ENCODE measurements at regions not wholly inside any gene's neighbourhood (a gene's known extent, or its start where the extent isn't known, plus 50 kb on each side); places are given as distances from the start of the nearest gene placed in this dataset.

DNA sequence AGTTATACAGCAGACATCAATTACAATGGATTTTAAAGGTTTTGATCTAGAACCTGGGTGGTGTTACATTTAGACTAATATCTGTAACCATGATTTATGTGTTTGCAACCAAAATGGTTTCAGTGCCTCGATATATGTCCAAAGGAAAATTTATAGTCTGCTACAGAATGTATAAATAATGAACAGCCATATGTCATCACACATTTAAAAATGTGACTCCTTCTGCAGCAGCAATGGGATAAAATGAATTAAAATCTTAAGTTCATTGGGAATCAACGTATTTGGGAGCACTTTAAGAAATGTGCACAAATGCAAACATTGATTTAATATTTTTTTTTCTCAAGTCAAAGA lies 610.2 kb downstream of the TMEM114 start:
- Mint-ChIP-seq H3K27ac (ENCODE audit: unreplicated experiment) (no peak overlapping the region), H3K27me3 (ENCODE audit: low read depth) (peaks cover 26% of the 10 kb centered on the region), H3K36me3 (ENCODE audit: low read depth) (no peaks in the 10 kb centered on the region), H3K4me3 (no peak overlapping the region), H3K9me3 (no peaks in the 10 kb centered on the region), H3K4me1 (no peaks in the 10 kb centered on the region)
- no peak for DNase-seq (ENCODE audit: low read depth, low spot score)
- TF ChIP-seq CTCF (conservative IDR thresholded peaks at IDR 0.05) = no peak

DNA sequence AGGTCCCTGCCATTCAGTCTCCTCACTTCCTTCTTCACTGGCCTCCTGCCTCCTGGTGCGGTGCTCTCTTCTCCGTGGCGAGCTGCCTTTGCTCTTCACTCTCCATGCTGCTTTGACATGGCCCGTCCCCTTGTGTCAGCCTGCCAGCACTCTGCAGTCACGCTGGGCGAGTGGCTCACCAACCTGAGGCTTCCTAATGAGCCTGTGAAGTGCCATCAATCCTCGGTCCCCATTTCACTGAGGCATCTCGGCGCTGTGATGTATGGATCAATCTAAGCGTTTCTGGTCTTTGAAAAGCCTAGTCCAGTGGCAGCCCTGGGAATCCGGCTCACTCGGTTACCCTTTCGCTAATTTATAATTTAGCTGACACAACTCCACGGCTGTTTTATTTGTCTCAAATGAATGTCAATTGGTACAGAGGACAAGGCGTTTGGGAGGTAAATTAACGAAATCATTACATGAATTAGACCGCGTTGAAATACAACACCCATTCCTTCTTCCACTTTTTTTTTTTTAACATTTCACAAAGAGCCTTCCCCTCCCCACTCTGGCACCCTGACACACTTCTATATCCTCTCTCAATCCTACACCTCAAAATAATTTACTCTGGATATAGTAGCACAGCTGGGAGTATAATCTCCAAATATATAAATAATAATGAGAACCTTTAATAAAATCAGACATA lies 610.7 kb downstream of the TMEM114 start:
- TF ChIP-seq CTCF (conservative IDR thresholded peaks at IDR 0.05) = no peak
- H3K27ac Mint-ChIP-seq (ENCODE audit: unreplicated experiment) = no peak overlapping the region
- DNase-seq (ENCODE audit: low read depth, low spot score) = no peak

DNA sequence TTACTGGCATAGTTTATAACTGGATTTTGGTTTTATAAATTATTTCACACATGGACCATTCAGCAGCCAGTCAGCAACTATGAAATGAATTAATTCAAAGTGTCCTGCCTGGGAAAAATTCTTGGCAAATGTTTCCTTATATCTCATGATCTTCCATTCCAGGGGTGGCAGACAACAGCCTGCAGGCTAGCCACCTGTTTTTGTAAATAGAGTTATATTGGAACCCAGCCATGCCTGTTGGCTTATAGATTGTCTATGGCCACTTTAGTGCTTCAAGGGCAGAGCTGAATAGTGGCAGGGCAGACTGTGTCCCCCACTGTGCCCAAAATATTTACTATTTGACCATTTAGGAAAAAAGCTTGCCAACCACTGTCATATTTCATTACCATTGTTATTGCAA lies 613.7 kb downstream of the TMEM114 start:
- H3K4me1 Mint-ChIP-seq = no peaks in the 10 kb centered on the region

More for the DNA sequence above, 610.7 kb downstream of the TMEM114 start:
- Mint-ChIP-seq H3K4me1 (no peaks in the 10 kb centered on the region), H3K36me3 (ENCODE audit: low read depth) (no peaks in the 10 kb centered on the region), H3K27me3 (ENCODE audit: low read depth) (peaks cover 22% of the 10 kb centered on the region), H3K4me3 (no peak overlapping the region), H3K9me3 (no peaks in the 10 kb centered on the region)

DNA sequence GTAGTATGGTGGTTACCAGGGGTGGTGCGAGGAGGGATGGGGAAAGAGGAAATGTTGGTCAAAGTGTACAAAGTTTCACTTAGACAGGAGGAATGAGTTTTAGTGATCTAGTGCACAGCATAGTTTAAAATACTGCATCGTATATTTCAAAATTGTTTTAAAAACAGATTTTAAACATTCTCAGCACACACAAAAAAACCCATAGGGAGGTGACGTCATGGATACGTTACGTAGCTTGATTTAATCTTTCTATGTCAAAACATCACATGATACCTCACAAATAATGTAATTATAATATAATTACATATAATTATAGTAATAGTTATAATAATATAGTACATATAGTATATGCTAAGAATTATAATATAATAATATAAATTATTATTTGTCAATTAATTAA lies 614.2 kb downstream of the TMEM114 start:
- DNase-seq (ENCODE audit: low read depth, low spot score) = no peak
- Mint-ChIP-seq H3K27ac (ENCODE audit: unreplicated experiment) (no peak overlapping the region), H3K4me1 (no peaks in the 10 kb centered on the region), H3K36me3 (ENCODE audit: low read depth) (no peaks in the 10 kb centered on the region), H3K27me3 (ENCODE audit: low read depth) (peaks cover 15% of the 10 kb centered on the region), H3K9me3 (no peaks in the 10 kb centered on the region), H3K4me3 (no peak overlapping the region)
- TF ChIP-seq CTCF (conservative IDR thresholded peaks at IDR 0.05) = no peak

More for the DNA sequence above, 613.7 kb downstream of the TMEM114 start:
- H3K36me3 Mint-ChIP-seq (ENCODE audit: low read depth) = no peaks in the 10 kb centered on the region
- TF ChIP-seq CTCF (conservative IDR thresholded peaks at IDR 0.05) = no peak
- no peak for DNase-seq (ENCODE audit: low read depth, low spot score)
- H3K9me3 Mint-ChIP-seq = no peaks in the 10 kb centered on the region
- peaks cover 19% of the 10 kb centered on the region for H3K27me3 Mint-ChIP-seq (ENCODE audit: low read depth)
- no peak overlapping the region for H3K4me3 Mint-ChIP-seq
- no peak overlapping the region for H3K27ac Mint-ChIP-seq (ENCODE audit: unreplicated experiment)

- Mint-ChIP-seq H3K36me3 (ENCODE audit: low read depth) (no peaks in the 10 kb centered on the region), H3K27ac (ENCODE audit: unreplicated experiment) (no peak overlapping the region), H3K4me1 (no peaks in the 10 kb centered on the region), H3K27me3 (ENCODE audit: low read depth) (no peaks in the 10 kb centered on the region), H3K4me3 (no peak overlapping the region), H3K9me3 (no peaks in the 10 kb centered on the region)
- TF ChIP-seq CTCF (conservative IDR thresholded peaks at IDR 0.05) = no peak
- DNase-seq (ENCODE audit: low read depth, low spot score) = no peak
Observed at GRCh38 chr16:7967996-7968509, 622.3 kb downstream of the TMEM114 start.

All from neural crest cell (in vitro differentiated cells).